ENCODE measurements at regions not wholly inside any gene's neighbourhood (a gene's known extent, or its start where the extent isn't known, plus 50 kb on each side); places are given as distances from the start of the nearest gene placed in this dataset.

- TF ChIP-seq CTCF (IDR thresholded peaks at IDR 0.05; ENCODE audit: insufficient read depth, low read depth, low read length, missing control alignments): no peak
- no peak overlapping the region for H3K4me3 ChIP-seq (ENCODE audit: low read depth, low read length)
Measured at GRCh38 chr5:174665347-174665746, 59.0 kb upstream of the MSX2 start.

DNA sequence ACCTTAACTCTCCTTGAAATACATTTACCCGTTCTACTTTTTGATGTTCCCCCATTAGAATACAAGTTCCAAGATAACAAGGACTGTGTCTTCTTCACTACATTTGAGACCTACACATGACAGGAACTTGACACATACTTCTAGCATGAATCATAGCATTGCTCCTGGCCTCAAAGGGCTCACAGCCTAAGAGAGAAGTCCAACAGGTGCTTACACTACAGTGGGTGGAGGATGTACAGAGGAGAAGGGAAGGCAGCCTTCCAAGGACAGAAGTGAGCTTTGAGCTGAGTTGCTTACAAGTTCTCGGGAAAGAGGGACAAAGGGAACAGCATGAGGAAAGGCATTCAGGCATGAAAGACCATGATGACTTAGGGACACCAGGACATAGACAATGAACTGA lies 56.9 kb upstream of the MSX2 start:
- TF ChIP-seq CTCF (IDR thresholded peaks at IDR 0.05; ENCODE audit: insufficient read depth, low read depth, low read length, missing control alignments): no peak
- no peak for DNase-seq (ENCODE audit: low read depth)
- no peak overlapping the region for H3K4me3 ChIP-seq (ENCODE audit: low read depth, low read length)

More at GRCh38 chr5:174665347-174665746, 59.0 kb upstream of the MSX2 start:
- DNase-seq (ENCODE audit: low read depth): no peak

GRCh38 chr5:174668349-174668748 lies 56.0 kb upstream of the MSX2 start:
- no peak for DNase-seq (ENCODE audit: low read depth)
- no peak for TF ChIP-seq CTCF (IDR thresholded peaks at IDR 0.05; ENCODE audit: insufficient read depth, low read depth, low read length, missing control alignments)

More at GRCh38 chr5:174668349-174668748, 56.0 kb upstream of the MSX2 start:
- no peak overlapping the region for H3K4me3 ChIP-seq (ENCODE audit: low read depth, low read length)
